ENCODE measurements at regions not wholly inside any gene's neighbourhood (a gene's known extent, or its start where the extent isn't known, plus 50 kb on each side); places are given as distances from the start of the nearest gene placed in this dataset.
"Not testable (repeated sequence)": the region's sequence is repeated elsewhere in the genome, so short reads cannot be mapped to it uniquely, and the experiment has no call there.

- TF ChIP-seq MAX (IDR thresholded peaks at IDR 0.05; ENCODE audit: low read depth, low read length), result no peak
- TF ChIP-seq POLR2A (IDR thresholded peaks at IDR 0.05; ENCODE audit: extremely low read depth, insufficient read length), result no peak
- no peak for TF ChIP-seq MYC (IDR thresholded peaks at IDR 0.05; ENCODE audit: low read depth, low read length)
- H3K4me3 ChIP-seq (ENCODE audit: low read depth, low read length), result no peak overlapping the region
- DNase-seq (ENCODE audit: low read depth), result no peak
These were observed 185.2 kb downstream of the DKK1 start for GRCh38 chr10:52499281-52499680.

GRCh38 chr10:52500476-52500875 is 186.4 kb downstream of the DKK1 start:
- TF ChIP-seq MYC (IDR thresholded peaks at IDR 0.05; ENCODE audit: low read depth, low read length), result no peak
- TF ChIP-seq MAX (IDR thresholded peaks at IDR 0.05; ENCODE audit: low read depth, low read length), result no peak
- TF ChIP-seq POLR2A (IDR thresholded peaks at IDR 0.05; ENCODE audit: extremely low read depth, insufficient read length), result no peak
- no peak for TF ChIP-seq CTCF (IDR thresholded peaks at IDR 0.05; ENCODE audit: low read depth, low read length)
- no peak overlapping the region for H3K4me3 ChIP-seq (ENCODE audit: low read depth, low read length)
- DNase-seq (ENCODE audit: low read depth), result no peak

- TF ChIP-seq MAX (IDR thresholded peaks at IDR 0.05; ENCODE audit: low read depth, low read length) (no peak), CTCF (IDR thresholded peaks at IDR 0.05; ENCODE audit: low read depth, low read length) (no peak)
- no peak for DNase-seq (ENCODE audit: low read depth)
- H3K4me3 ChIP-seq (ENCODE audit: low read depth, low read length), result no peak overlapping the region
These were observed 188.2 kb downstream of the DKK1 start for GRCh38 chr10:52502237-52502636.

GRCh38 chr10:52505341-52505740 is 191.3 kb downstream of the DKK1 start:
- H3K4me3 ChIP-seq (ENCODE audit: low read depth, low read length); DNase-seq (ENCODE audit: low read depth): not testable (repeated sequence)

- no peak for TF ChIP-seq POLR2A (IDR thresholded peaks at IDR 0.05; ENCODE audit: extremely low read depth, insufficient read length)
- no peak for TF ChIP-seq CTCF (IDR thresholded peaks at IDR 0.05; ENCODE audit: low read depth, low read length)
- TF ChIP-seq MAX (IDR thresholded peaks at IDR 0.05; ENCODE audit: low read depth, low read length), result no peak
- TF ChIP-seq MYC (IDR thresholded peaks at IDR 0.05; ENCODE audit: low read depth, low read length), result no peak
- no peak overlapping the region for H3K4me3 ChIP-seq (ENCODE audit: low read depth, low read length)
These were observed 200.4 kb downstream of the DKK1 start for GRCh38 chr10:52514481-52514880.

GRCh38 chr10:52517012-52517411 is 202.9 kb downstream of the DKK1 start:
- peak; percentile 20 for DNase-seq (ENCODE audit: low read depth)
- no peak for TF ChIP-seq MAX (IDR thresholded peaks at IDR 0.05; ENCODE audit: low read depth, low read length)
- no peak for TF ChIP-seq MYC (IDR thresholded peaks at IDR 0.05; ENCODE audit: low read depth, low read length)
- H3K4me3 ChIP-seq (ENCODE audit: low read depth, low read length), result no peak overlapping the region

More at GRCh38 chr10:52514481-52514880, 200.4 kb downstream of the DKK1 start:
- DNase-seq (ENCODE audit: low read depth), result no peak

- no peak overlapping the region for H3K4me3 ChIP-seq (ENCODE audit: low read depth, low read length)
- TF ChIP-seq POLR2A (IDR thresholded peaks at IDR 0.05; ENCODE audit: extremely low read depth, insufficient read length), result no peak
- no peak for TF ChIP-seq MYC (IDR thresholded peaks at IDR 0.05; ENCODE audit: low read depth, low read length)
- no peak for TF ChIP-seq MAX (IDR thresholded peaks at IDR 0.05; ENCODE audit: low read depth, low read length)
- no peak for TF ChIP-seq CTCF (IDR thresholded peaks at IDR 0.05; ENCODE audit: low read depth, low read length)
- no peak for DNase-seq (ENCODE audit: low read depth)
These were observed 209.6 kb downstream of the DKK1 start for GRCh38 chr10:52523696-52524095.

Measured in NB4 (cell line).